BE2C (cell line): ENCODE measurements at regions not wholly inside any gene's neighbourhood (a gene's known extent, or its start where the extent isn't known, plus 50 kb on each side); places are given as distances from the start of the nearest gene placed in this dataset.

Source experiments
- DNase-seq: peaks from one replicate; pipeline ENCODE4 v3.0.0-alpha.2; 2020
- H3K27me3 ChIP-seq: fragments of 250-450 bp; sonication (Bioruptor Pico); 2 replicates; pipeline ENCODE4 v1.5.1; 2020; ENCODE audit warnings: mild to moderate bottlenecking
- H3K36me3 ChIP-seq: fragments of 250-450 bp; sonication (Bioruptor Pico); 2 replicates; pipeline ENCODE4 v1.5.1; 2020; ENCODE audit warnings: mild to moderate bottlenecking
- H3K4me1 ChIP-seq: fragments of 250-450 bp; sonication (Bioruptor Pico); 2 replicates; pipeline ENCODE4 v1.5.1; 2020
- H3K4me3 ChIP-seq: 2 replicates; pipeline ENCODE4 v1.5.1; 2011; ENCODE audit warnings: low read depth, low read length
- H3K9me3 ChIP-seq: fragments of 250-450 bp; sonication (Bioruptor Pico); 2 replicates; pipeline ENCODE4 v1.5.1; 2020
- CTCF ChIP-seq: IDR thresholded peaks from 2 replicates; pipeline ENCODE4 v1.5.1; 2012; ENCODE audit warnings: mild to moderate bottlenecking, low read depth, low read length

GRCh38 chr5:92106808-92107207 is 723.7 kb upstream of the ARRDC3 start:
- H3K27me3 ChIP-seq, result no peaks in the 10 kb centered on the region
- no peak overlapping the region for H3K4me3 ChIP-seq
- H3K9me3 ChIP-seq, result no peaks in the 10 kb centered on the region
- no peaks in the 10 kb centered on the region for H3K36me3 ChIP-seq
- peaks cover 12% of the 10 kb centered on the region; the same call in 1 of the 2 replicates for H3K4me1 ChIP-seq
- DNase-seq, result no peak
- TF ChIP-seq CTCF, result no peak

GRCh38 chr5:92104126-92104525 is 721.0 kb upstream of the ARRDC3 start:
- Histone ChIP-seq H3K4me3 (no peak overlapping the region), H3K27me3 (no peaks in the 10 kb centered on the region), H3K36me3 (no peaks in the 10 kb centered on the region), H3K9me3 (no peaks in the 10 kb centered on the region), H3K4me1 (peaks cover 11% of the 10 kb centered on the region; the same call in 1 of the 2 replicates)
- no peak for TF ChIP-seq CTCF
- DNase-seq, result no peak

- Histone ChIP-seq H3K4me1 (peaks cover 3% of the 10 kb centered on the region; the same call in 1 of the 2 replicates), H3K9me3 (no peaks in the 10 kb centered on the region), H3K4me3 (no peak overlapping the region), H3K36me3 (no peaks in the 10 kb centered on the region), H3K27me3 (no peaks in the 10 kb centered on the region)
- DNase-seq, result no peak
- TF ChIP-seq CTCF, result no peak
Measured at GRCh38 chr5:92102313-92102712, 719.2 kb upstream of the ARRDC3 start.

- no peaks in the 10 kb centered on the region for H3K4me1 ChIP-seq
- no peak for TF ChIP-seq CTCF
- no peak overlapping the region for H3K4me3 ChIP-seq
- DNase-seq, result no peak
- H3K9me3 ChIP-seq, result peaks cover 2% of the 10 kb centered on the region; the same call in 1 of the 2 replicates
- no peaks in the 10 kb centered on the region for H3K27me3 ChIP-seq
- H3K36me3 ChIP-seq, result no peaks in the 10 kb centered on the region
Measured at GRCh38 chr5:92092239-92092638, 709.1 kb upstream of the ARRDC3 start.

- no peak for DNase-seq
- H3K9me3 ChIP-seq, result no peaks in the 10 kb centered on the region
- H3K4me3 ChIP-seq, result no peak overlapping the region
- TF ChIP-seq CTCF, result no peak
- H3K4me1 ChIP-seq, result peaks cover 8% of the 10 kb centered on the region; the same call in 1 of the 2 replicates
- H3K27me3 ChIP-seq, result no peaks in the 10 kb centered on the region
- H3K36me3 ChIP-seq, result no peaks in the 10 kb centered on the region
Measured at GRCh38 chr5:92086059-92086811, 703.1 kb upstream of the ARRDC3 start.

- peak; percentile 35 for DNase-seq
Measured at GRCh38 chr5:92081958-92082712, 699.0 kb upstream of the ARRDC3 start.

More at GRCh38 chr5:92081958-92082712, 699.0 kb upstream of the ARRDC3 start:
- Histone ChIP-seq H3K9me3 (no peaks in the 10 kb centered on the region), H3K36me3 (no peaks in the 10 kb centered on the region), H3K27me3 (no peaks in the 10 kb centered on the region), H3K4me1 (peaks cover 8% of the 10 kb centered on the region; the same call in 1 of the 2 replicates), H3K4me3 (peak overlapping the region; percentile 60)
- no peak for TF ChIP-seq CTCF
